Mucosa of rectum (tissue), 2 donors: ENCODE measurements at regions not wholly inside any gene's neighbourhood (a gene's known extent, or its start where the extent isn't known, plus 50 kb on each side); places are given as distances from the start of the nearest gene placed in this dataset.
A peak's percentile ranks its signal among the peaks of the same experiment; 100 is the strongest.

Source experiments
- H3K27ac ChIP-seq, 2 donors: one replicate each; pipeline ENCODE4 v1.7.0; 2013; ENCODE audit warnings: inconsistent platforms in 2 of 2, low read depth in 2 of 2, low read length in 2 of 2
- H3K27me3 ChIP-seq, 2 donors: one replicate each; pipeline ENCODE4 v1.7.0; 2013; ENCODE audit warnings: low read length in 2 of 2; ENCODE audit not compliant: control insufficient read depth in 2 of 2, insufficient read depth in 2 of 2
- H3K36me3 ChIP-seq, 2 donors: one replicate each; pipeline ENCODE4 v1.7.0; 2013; ENCODE audit warnings: low read length in 2 of 2; ENCODE audit not compliant: control insufficient read depth in 2 of 2, insufficient read depth in 2 of 2
- H3K4me1 ChIP-seq, 2 donors: one replicate each; pipeline ENCODE4 v1.7.0; 2013; ENCODE audit warnings: low read length in 2 of 2, mild to moderate bottlenecking in 1 of 2; ENCODE audit not compliant: control insufficient read depth in 2 of 2, insufficient read depth in 2 of 2
- H3K4me3 ChIP-seq, 2 donors: one replicate each; pipeline ENCODE4 v1.7.0; 2013; ENCODE audit warnings: low read length in 2 of 2
- H3K9ac ChIP-seq, 2 donors: one replicate each; pipeline ENCODE4 v1.7.0; 2013; ENCODE audit warnings: low read length in 2 of 2, low read depth in 1 of 2, mild to moderate bottlenecking in 1 of 2
- H3K9me3 ChIP-seq, 2 donors: one replicate each; pipeline ENCODE4 v1.7.0; 2013; ENCODE audit warnings: low read length in 2 of 2; ENCODE audit not compliant: control insufficient read depth in 2 of 2
- donor health status: healthy.
- donor health status: Normal muscosa, but diverticular disease.

GRCh38 chr15:72967397-72967796, 84.9 kb upstream of the NEO1 start:
- peaks cover 0 to 2% of the 10 kb centered on the region in 2 donors for H3K9me3 ChIP-seq
- H3K36me3 ChIP-seq: no peaks in the 10 kb centered on the region
- H3K27ac ChIP-seq: peak overlapping the region; percentile 54 to 62
- H3K4me1 ChIP-seq: peaks cover 17 to 29% of the 10 kb centered on the region in 2 donors
- H3K4me3 ChIP-seq: no peak overlapping the region
- no peak overlapping the region for H3K9ac ChIP-seq
- peaks cover 0 to 3% of the 10 kb centered on the region in 2 donors for H3K27me3 ChIP-seq

- Histone ChIP-seq H3K36me3 (no peaks in the 10 kb centered on the region), H3K27ac (no peak overlapping the region), H3K4me1 (peaks cover 21 to 35% of the 10 kb centered on the region in 2 donors), H3K9ac (no peak overlapping the region), H3K4me3 (no peak overlapping the region), H3K27me3 (no peaks in the 10 kb centered on the region), H3K9me3 (peaks cover 0 to 2% of the 10 kb centered on the region in 2 donors)
Measured at GRCh38 chr15:72966641-72967040, 85.6 kb upstream of the NEO1 start.

- peaks cover 26 to 37% of the 10 kb centered on the region in 2 donors for H3K4me1 ChIP-seq
- H3K4me3 ChIP-seq: no peak overlapping the region
- no peaks in the 10 kb centered on the region for H3K27me3 ChIP-seq
- H3K36me3 ChIP-seq: no peaks in the 10 kb centered on the region
- H3K9ac ChIP-seq: no peak overlapping the region
- H3K9me3 ChIP-seq: peaks cover 0 to 2% of the 10 kb centered on the region in 2 donors
- peak overlapping the region; percentile 10 to 13 for H3K27ac ChIP-seq
Measured at GRCh38 chr15:72965671-72966070, 86.6 kb upstream of the NEO1 start.

- peaks cover 26 to 37% of the 10 kb centered on the region in 2 donors for H3K4me1 ChIP-seq
- no peak overlapping the region for H3K4me3 ChIP-seq
- no peak overlapping the region for H3K9ac ChIP-seq
- no peaks in the 10 kb centered on the region for H3K27me3 ChIP-seq
- H3K9me3 ChIP-seq: peaks cover 0 to 2% of the 10 kb centered on the region in 2 donors
- H3K36me3 ChIP-seq: no peaks in the 10 kb centered on the region
- peak overlapping the region in 1 of 2 donors; percentile 28 for H3K27ac ChIP-seq
Measured at GRCh38 chr15:72964542-72964941, 87.7 kb upstream of the NEO1 start.

- H3K9ac ChIP-seq: no peak overlapping the region
Measured at GRCh38 chr15:72964135-72964534, 88.1 kb upstream of the NEO1 start.

GRCh38 chr15:72962054-72962702, 90.1 kb upstream of the NEO1 start:
- peak overlapping the region in 1 of 2 donors; percentile 39 for H3K9ac ChIP-seq
- no peaks in the 10 kb centered on the region for H3K27me3 ChIP-seq
- no peak overlapping the region for H3K4me3 ChIP-seq
- no peaks in the 10 kb centered on the region for H3K36me3 ChIP-seq
- H3K27ac ChIP-seq: peak overlapping the region; percentile 66 to 77
- H3K4me1 ChIP-seq: peaks cover 15 to 27% of the 10 kb centered on the region in 2 donors
- peaks cover 0 to 2% of the 10 kb centered on the region in 2 donors for H3K9me3 ChIP-seq

More at GRCh38 chr15:72964135-72964534, 88.1 kb upstream of the NEO1 start:
- H3K27ac ChIP-seq: peak overlapping the region in 1 of 2 donors; percentile 28
- peaks cover 0 to 2% of the 10 kb centered on the region in 2 donors for H3K9me3 ChIP-seq
- H3K4me1 ChIP-seq: peaks cover 26 to 37% of the 10 kb centered on the region in 2 donors
- no peaks in the 10 kb centered on the region for H3K27me3 ChIP-seq
- H3K4me3 ChIP-seq: no peak overlapping the region
- no peaks in the 10 kb centered on the region for H3K36me3 ChIP-seq

- peaks cover 15 to 27% of the 10 kb centered on the region in 2 donors for H3K4me1 ChIP-seq
- peak overlapping the region; percentile 66 to 77 for H3K27ac ChIP-seq
- H3K27me3 ChIP-seq: no peaks in the 10 kb centered on the region
- H3K9me3 ChIP-seq: peaks cover 0 to 2% of the 10 kb centered on the region in 2 donors
- no peaks in the 10 kb centered on the region for H3K36me3 ChIP-seq
- no peak overlapping the region for H3K4me3 ChIP-seq
- no peak overlapping the region for H3K9ac ChIP-seq
Measured at GRCh38 chr15:72961346-72961745, 90.9 kb upstream of the NEO1 start.

- Histone ChIP-seq H3K27me3 (no peaks in the 10 kb centered on the region), H3K9me3 (peaks cover 0 to 2% of the 10 kb centered on the region in 2 donors), H3K4me3 (no peak overlapping the region), H3K27ac (no peak overlapping the region), H3K9ac (no peak overlapping the region), H3K36me3 (no peaks in the 10 kb centered on the region), H3K4me1 (peaks cover 13 to 24% of the 10 kb centered on the region in 2 donors)
Measured at GRCh38 chr15:72958634-72959033, 93.6 kb upstream of the NEO1 start.

GRCh38 chr15:72953306-72953705, 99.0 kb upstream of the NEO1 start:
- Histone ChIP-seq H3K4me1 (peaks cover 0 to 1% of the 10 kb centered on the region in 2 donors), H3K36me3 (no peaks in the 10 kb centered on the region), H3K9me3 (no peaks in the 10 kb centered on the region), H3K27ac (no peak overlapping the region), H3K9ac (no peak overlapping the region), H3K27me3 (no peaks in the 10 kb centered on the region), H3K4me3 (no peak overlapping the region)

- Histone ChIP-seq H3K36me3 (no peaks in the 10 kb centered on the region), H3K9ac (no peak overlapping the region), H3K9me3 (peaks cover 0 to 3% of the 10 kb centered on the region in 2 donors), H3K4me1 (no peaks in the 10 kb centered on the region), H3K4me3 (no peak overlapping the region), H3K27me3 (no peaks in the 10 kb centered on the region), H3K27ac (no peak overlapping the region)
Measured at GRCh38 chr15:72952151-72952550, 100.1 kb upstream of the NEO1 start.
